PC-3 (cell line): ENCODE measurements at regions not wholly inside any gene's neighbourhood (a gene's known extent, or its start where the extent isn't known, plus 50 kb on each side); places are given as distances from the start of the nearest gene placed in this dataset.

Source experiments
- ATAC-seq: fragments of 200-7000 bp; cut with Tn5 transposase; 2 replicates; pipeline ENCODE4 v1.9.1; 2020; ENCODE audit warnings: mild to moderate bottlenecking, moderate library complexity
- BruUV-seq: library from RNA; stranded (reverse); fragments of 400-500 nt; replicated peaks from 2 replicates; lab custom pipeline; 2021; lab: Mats Ljungman, UMichigan
- CTCF ChIA-PET: fragments of 300-600 bp; sonication (Branson Sonifier 250); formaldehyde crosslinking; loops from one replicate; lab custom pipeline; 2022; ENCODE audit warnings: antibody characterized with exemption; lab: Charles Lee
- POLR2A ChIA-PET: fragments of 300-600 bp; sonication (Branson Sonifier 250); formaldehyde crosslinking; loops from one replicate; lab custom pipeline; 2022; ENCODE audit warnings: antibody characterized with exemption; ENCODE audit not compliant: unreplicated experiment; lab: Charles Lee
- DNase-seq: peaks from one replicate; pipeline ENCODE4 v3.0.0-alpha.2; 2015
- H2AFZ ChIP-seq: fragments of 300-600 bp; sonication (generic); 2 replicates; pipeline ENCODE4 v1.6.0; 2016; ENCODE audit warnings: antibody characterized with exemption, low read length
- H3F3A ChIP-seq: fragments of 300-600 bp; sonication (generic); one replicate; pipeline ENCODE4 v1.6.0; 2017; ENCODE audit warnings: antibody characterized with exemption, low read length, control low read depth, mild to moderate bottlenecking; ENCODE audit not compliant: unreplicated experiment
- H3K27ac ChIP-seq: fragments of 300-600 bp; sonication (generic); 2 replicates; pipeline ENCODE4 v1.5.1; 2016; ENCODE audit warnings: mild to moderate bottlenecking, low read length
- H3K27me3 ChIP-seq: fragments of 300-600 bp; sonication (generic); 2 replicates; pipeline ENCODE4 v1.6.1; 2016; ENCODE audit warnings: low read length, mixed read lengths
- H3K36me3 ChIP-seq: fragments of 300-600 bp; sonication (generic); 2 replicates; pipeline ENCODE4 v1.6.1; 2016; ENCODE audit warnings: low read depth, mixed run types, low read length, mixed read lengths
- H3K4me1 ChIP-seq: fragments of 300-600 bp; sonication (generic); 2 replicates; pipeline ENCODE4 v1.5.1; 2016; ENCODE audit warnings: low read length; ENCODE audit not compliant: insufficient read depth
- H3K4me2 ChIP-seq: fragments of 300-600 bp; sonication (generic); 2 replicates; pipeline ENCODE4 v1.6.0; 2016; ENCODE audit warnings: low read length
- H3K4me3 ChIP-seq: fragments of 300-600 bp; sonication (generic); 2 replicates; pipeline ENCODE4 v1.5.1; 2016; ENCODE audit warnings: mild to moderate bottlenecking, low read length, mixed read lengths
- H3K79me2 ChIP-seq: fragments of 300-600 bp; sonication (generic); 2 replicates; pipeline ENCODE4 v1.6.1; 2017; ENCODE audit warnings: low read length, mixed read lengths
- H3K9ac ChIP-seq: fragments of 300-600 bp; sonication (generic); 2 replicates; pipeline ENCODE4 v1.6.0; 2016; ENCODE audit warnings: mild to moderate bottlenecking, low read length
- H3K9me2 ChIP-seq: fragments of 300-600 bp; sonication (generic); replicated peaks from 2 replicates; pipeline ENCODE4 v1.6.1; 2016; ENCODE audit warnings: mixed run types, low read length, mixed read lengths
- H3K9me3 ChIP-seq: fragments of 300-600 bp; sonication (generic); 2 replicates; pipeline ENCODE4 v1.6.1; 2016; ENCODE audit warnings: low read length, mixed read lengths
- H4K20me1 ChIP-seq: fragments of 300-600 bp; sonication (generic); 2 replicates; pipeline ENCODE4 v1.6.1; 2016; ENCODE audit warnings: low read length, mixed read lengths
- EZH2 ChIP-seq: fragments of 300-600 bp; sonication (generic); IDR thresholded peaks from one replicate; pipeline ENCODE4 v1.6.1; 2017; ENCODE audit warnings: antibody characterized with exemption, mild to moderate bottlenecking, low read length; ENCODE audit not compliant: unreplicated experiment
- EZH2phosphoT487 ChIP-seq: fragments of 300-600 bp; sonication (generic); IDR thresholded peaks from 2 replicates; pipeline ENCODE4 v1.6.1; 2018; ENCODE audit warnings: mild to moderate bottlenecking, antibody characterized with exemption, low read length, borderline replicate concordance
- intact Hi-C: fragments of 100-400 bp; cut with micrococcal nuclease; formaldehyde crosslinking; loops from 2 replicates; pipeline ENCODE4 v1.9.0; 2023
- TF ChIP-seq, protein P1 (sequence below): fragments of 300-600 bp; sonication (generic); conservative IDR thresholded peaks from 2 replicates; pipeline ENCODE4 v1.5.1; 2017; ENCODE audit warnings: antibody characterized with exemption, low read depth, mild to moderate bottlenecking, low read length

- no peak overlapping the region for H3K4me3 ChIP-seq
- H3K36me3 ChIP-seq = no peaks in the 10 kb centered on the region
- no peak overlapping the region for H2AFZ ChIP-seq
- H3K4me2 ChIP-seq = no peak overlapping the region
- no peaks in the 10 kb centered on the region for H3K9me2 ChIP-seq
- H3F3A ChIP-seq = no peaks in the 10 kb centered on the region
- TF ChIP-seq, protein P1, sequence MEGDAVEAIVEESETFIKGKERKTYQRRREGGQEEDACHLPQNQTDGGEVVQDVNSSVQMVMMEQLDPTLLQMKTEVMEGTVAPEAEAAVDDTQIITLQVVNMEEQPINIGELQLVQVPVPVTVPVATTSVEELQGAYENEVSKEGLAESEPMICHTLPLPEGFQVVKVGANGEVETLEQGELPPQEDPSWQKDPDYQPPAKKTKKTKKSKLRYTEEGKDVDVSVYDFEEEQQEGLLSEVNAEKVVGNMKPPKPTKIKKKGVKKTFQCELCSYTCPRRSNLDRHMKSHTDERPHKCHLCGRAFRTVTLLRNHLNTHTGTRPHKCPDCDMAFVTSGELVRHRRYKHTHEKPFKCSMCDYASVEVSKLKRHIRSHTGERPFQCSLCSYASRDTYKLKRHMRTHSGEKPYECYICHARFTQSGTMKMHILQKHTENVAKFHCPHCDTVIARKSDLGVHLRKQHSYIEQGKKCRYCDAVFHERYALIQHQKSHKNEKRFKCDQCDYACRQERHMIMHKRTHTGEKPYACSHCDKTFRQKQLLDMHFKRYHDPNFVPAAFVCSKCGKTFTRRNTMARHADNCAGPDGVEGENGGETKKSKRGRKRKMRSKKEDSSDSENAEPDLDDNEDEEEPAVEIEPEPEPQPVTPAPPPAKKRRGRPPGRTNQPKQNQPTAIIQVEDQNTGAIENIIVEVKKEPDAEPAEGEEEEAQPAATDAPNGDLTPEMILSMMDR = no peak
- TF ChIP-seq EZH2phosphoT487 (no peak), EZH2 (no peak)
- H3K79me2 ChIP-seq = no peaks in the 10 kb centered on the region
- ATAC-seq = no peak
- H3K27ac ChIP-seq = no peak overlapping the region
- no TSS peak for BruUV-seq
- H3K4me1 ChIP-seq = no peaks in the 10 kb centered on the region
- POLR2A ChIA-PET = no interaction called here
- H3K27me3 ChIP-seq = no peaks in the 10 kb centered on the region
- intact Hi-C loops = no loop called here
- no peaks in the 10 kb centered on the region for H3K9me3 ChIP-seq
- no peak overlapping the region for H3K9ac ChIP-seq
- CTCF ChIA-PET = no interaction called here
- DNase-seq = no peak
- no peaks in the 10 kb centered on the region for H4K20me1 ChIP-seq
Observed at GRCh38 chr7:153930696-153931095, 121.5 kb upstream of the DPP6 start.

DNA sequence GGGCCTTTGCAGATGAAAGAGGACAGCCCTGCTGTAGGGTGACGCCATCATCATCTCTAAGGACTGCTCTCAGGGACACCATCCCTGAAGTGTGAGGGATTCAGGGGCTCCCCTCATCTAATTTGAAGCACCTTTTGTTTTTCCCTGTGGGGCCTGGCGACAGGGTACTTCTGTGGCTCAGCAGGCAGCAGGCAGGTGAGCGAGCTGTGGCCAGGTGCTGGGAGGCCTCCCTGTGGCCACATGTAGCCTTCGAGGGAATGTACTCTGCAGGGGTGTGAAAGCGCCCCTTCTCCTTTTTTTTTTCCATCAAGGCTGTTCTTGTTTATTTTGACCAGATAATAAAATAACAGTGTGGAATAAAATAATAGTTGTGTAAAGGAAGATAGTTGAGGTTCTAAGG, 118.2 kb upstream of the DPP6 start:
- DNase-seq (no peak), ATAC-seq (no peak)
- H3K27me3 ChIP-seq = no peaks in the 10 kb centered on the region
- H3F3A ChIP-seq = no peaks in the 10 kb centered on the region
- no TSS peak for BruUV-seq
- H4K20me1 ChIP-seq = no peaks in the 10 kb centered on the region
- POLR2A ChIA-PET = no interaction called here
- H3K9me2 ChIP-seq = no peaks in the 10 kb centered on the region
- H3K9me3 ChIP-seq = no peaks in the 10 kb centered on the region
- H3K79me2 ChIP-seq = no peaks in the 10 kb centered on the region
- no peak overlapping the region for H3K4me3 ChIP-seq
- no peaks in the 10 kb centered on the region for H3K4me1 ChIP-seq
- no peaks in the 10 kb centered on the region for H3K36me3 ChIP-seq
- H2AFZ ChIP-seq = no peak overlapping the region
- H3K27ac ChIP-seq = no peak overlapping the region
- intact Hi-C loops = no loop called here
- no peak overlapping the region for H3K4me2 ChIP-seq
- H3K9ac ChIP-seq = no peak overlapping the region
- CTCF ChIA-PET = no interaction called here
- TF ChIP-seq EZH2 (no peak), EZH2phosphoT487 (no peak)
- TF ChIP-seq, protein P1 = no peak

GRCh38 chr7:153934629-153935028, 117.6 kb upstream of the DPP6 start:
- DNase-seq = no peak
- Histone ChIP-seq H3K9ac (no peak overlapping the region), H3K79me2 (no peaks in the 10 kb centered on the region), H3K9me2 (no peaks in the 10 kb centered on the region), H2AFZ (no peak overlapping the region), H3K4me3 (no peak overlapping the region), H3F3A (no peaks in the 10 kb centered on the region), H3K36me3 (no peaks in the 10 kb centered on the region), H3K27ac (no peak overlapping the region), H3K4me2 (no peak overlapping the region), H3K4me1 (no peaks in the 10 kb centered on the region), H4K20me1 (no peaks in the 10 kb centered on the region), H3K27me3 (no peaks in the 10 kb centered on the region), H3K9me3 (no peaks in the 10 kb centered on the region)
- no peak for ATAC-seq
- TF ChIP-seq EZH2 (no peak), EZH2phosphoT487 (no peak)
- TF ChIP-seq, protein P1 = no peak
- intact Hi-C loops = no loop called here
- ChIA-PET POLR2A (no interaction called here), CTCF (no interaction called here)
- no TSS peak for BruUV-seq
